GM19372 (cell line): ENCODE measurements at regions not wholly inside any gene's neighbourhood (a gene's known extent, or its start where the extent isn't known, plus 50 kb on each side); places are given as distances from the start of the nearest gene placed in this dataset.

Experiments used
- ATAC-seq: cut with Tn5 transposase; IDR thresholded peaks from one replicate; pipeline ENCODE4 v1.9.1; 2021; ENCODE audit warnings: mild to moderate bottlenecking, low read depth, moderate library complexity; ENCODE audit not compliant: unreplicated experiment

DNA sequence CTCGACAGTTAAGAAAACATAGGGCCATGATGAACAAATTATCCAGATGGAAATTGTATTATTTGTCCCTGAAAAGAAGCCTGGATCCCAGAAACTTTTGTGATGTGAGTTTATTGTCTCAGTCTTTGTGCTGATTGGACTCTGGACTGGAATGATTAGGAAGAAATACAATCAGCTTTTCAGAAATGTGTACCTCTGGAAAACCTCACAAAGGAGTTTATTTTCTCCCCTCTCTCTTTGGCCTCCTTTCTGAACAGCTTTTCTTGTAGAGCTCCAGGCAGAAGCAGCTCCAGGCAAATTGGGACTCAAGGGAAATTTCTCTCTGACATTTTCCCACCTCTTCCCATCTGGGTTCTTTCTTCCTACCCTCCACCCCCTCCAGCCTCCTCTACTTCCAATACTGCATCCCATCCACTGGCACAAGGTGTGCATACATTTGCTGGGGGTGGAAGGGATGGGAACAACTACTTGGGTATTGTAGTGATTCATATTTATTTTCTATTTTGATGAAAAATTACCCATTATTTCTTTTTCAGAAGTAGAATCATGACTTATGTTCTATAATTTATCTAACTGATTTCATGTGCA, 119.7 kb downstream of the CD47 start:
- ATAC-seq, result no peak

DNA sequence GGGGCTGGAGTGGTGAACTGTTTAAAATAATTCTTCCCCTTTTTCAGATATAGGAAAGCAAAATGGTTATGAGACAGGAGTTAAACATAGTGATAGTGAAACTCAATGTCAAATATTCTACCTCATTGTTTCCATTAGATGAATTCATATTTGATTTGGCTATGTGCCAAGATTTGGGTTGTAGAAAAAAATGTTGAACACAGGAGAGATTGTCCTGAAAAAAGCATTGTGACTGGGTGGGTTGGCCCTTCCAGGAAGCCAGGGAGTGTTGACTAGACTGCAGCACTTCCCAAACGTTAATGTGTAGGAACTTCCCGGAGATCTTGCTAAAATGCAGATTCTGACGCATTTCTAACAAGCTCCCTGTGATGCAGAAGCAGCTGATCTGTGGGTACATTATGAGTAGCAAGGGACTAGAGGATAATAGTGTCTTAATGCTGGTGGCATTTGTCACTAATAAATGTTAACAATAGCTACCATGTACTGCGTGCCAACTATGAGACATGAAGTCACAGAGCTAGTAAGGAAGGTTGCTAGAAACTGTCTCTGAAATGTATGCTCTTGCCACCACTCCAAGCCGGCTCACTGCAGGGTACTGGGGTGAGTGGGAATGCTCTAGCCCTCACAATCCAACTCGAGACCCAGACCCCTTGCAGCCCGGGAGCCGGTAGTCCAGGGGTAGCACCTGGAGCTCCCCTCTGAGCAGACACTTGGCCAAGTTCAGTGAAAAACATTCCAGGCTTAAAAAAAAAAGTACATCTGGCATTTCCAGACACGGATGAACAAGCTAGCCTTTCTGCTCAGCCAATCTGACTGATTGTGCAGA, 120.6 kb downstream of the CD47 start:
- no peak for ATAC-seq

DNA sequence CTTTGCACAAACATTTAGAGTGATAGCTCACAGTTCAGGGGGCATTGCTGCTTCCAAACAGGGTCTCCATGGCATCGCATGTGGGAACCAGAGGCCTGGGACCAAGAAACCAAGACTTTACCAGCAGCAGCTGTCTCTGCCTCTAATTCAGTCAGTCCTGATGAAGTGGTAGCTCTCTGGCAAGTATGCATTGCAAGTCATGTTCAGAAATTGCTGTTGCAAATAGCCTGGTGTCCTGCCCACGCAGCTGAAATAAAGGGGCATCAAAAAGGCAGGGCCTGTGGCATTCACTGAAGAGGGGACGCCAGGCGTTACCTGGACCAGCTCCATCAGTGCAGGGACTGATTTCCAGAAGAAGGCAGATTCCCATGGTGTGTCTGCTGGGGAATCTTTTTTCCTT, 121.3 kb downstream of the CD47 start:
- ATAC-seq, result no peak

DNA sequence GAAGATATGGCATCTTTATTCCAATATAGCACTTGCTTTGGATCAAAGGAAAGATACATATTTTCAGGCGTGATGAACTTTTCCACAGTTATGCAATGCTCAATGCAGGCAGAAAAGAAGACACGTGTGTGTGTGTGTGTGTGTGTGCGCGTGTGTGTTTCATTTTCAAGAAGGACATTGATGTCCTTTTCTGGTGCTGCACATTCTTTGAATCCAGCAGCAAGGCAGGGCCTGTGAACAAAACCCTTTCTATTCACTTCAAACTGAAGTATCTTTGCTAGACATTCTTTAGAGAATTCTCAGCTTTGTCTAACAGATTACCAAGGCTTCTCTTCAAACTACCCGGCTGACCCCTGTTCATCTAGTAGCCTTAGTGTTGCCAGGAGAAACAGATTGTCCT, 124.6 kb downstream of the CD47 start:
- no peak for ATAC-seq

DNA sequence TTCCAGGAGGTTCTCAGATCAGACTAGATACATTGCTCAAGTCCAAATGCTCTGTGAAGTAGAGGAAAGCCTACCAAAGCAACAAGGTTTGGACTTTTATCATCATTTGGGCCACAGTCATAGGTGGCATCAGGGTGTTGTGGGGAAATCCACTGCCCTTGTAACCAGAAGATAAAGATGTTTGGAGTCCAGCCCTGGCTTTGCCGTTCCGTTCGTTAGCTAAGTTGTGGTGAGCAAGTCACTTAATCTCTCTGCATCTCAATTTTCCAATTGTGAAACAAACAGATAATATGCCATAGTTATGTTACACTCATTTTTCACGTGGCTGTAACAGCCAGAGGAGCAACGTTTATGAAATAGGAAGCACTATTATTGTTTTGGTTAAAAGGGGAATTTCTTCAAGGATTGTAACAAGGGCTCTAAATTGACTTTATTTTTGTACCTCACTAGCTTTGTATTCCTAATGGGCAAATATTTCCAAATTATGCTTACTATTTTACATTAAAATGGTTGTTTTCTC, 125.6 kb downstream of the CD47 start:
- ATAC-seq, result no peak

DNA sequence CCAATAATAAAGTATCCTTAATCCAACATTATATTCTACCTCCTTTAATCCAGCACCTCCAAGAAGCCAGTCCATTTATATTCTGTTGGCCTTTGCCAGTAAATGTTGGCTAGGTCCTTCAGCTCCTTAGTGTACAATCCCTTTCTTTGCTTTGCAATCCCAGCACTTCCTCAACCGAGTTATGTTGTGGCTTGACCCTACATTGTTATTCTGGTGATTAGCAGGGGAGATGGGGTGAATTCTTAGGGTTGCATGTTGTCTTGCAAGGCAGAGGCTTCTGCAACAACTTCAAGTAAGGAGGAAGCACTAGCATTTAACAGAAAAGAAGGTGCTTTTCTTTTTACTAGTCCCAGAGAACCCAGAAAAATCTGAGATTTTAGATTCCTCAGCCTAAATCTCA, 127.2 kb downstream of the CD47 start:
- ATAC-seq, result no peak

DNA sequence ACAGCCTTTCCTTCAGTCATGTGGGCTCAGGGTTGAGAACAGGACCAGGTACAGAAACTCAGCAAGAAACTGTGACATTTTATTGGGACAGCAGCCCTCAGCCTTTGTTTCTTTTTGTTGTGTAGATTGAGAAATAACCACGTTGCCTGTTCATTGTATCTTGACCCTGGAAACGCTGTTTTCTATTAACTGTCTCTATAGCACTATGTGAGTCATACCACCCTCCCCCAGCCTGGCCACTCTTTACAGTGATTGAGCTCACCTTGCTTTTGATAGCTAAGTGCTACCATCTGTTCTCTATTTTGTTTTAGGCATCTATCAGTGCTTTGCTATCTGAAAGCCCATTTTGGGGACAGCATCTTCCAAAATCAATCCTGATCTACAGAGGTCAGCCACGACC, 127.9 kb downstream of the CD47 start:
- no peak for ATAC-seq

DNA sequence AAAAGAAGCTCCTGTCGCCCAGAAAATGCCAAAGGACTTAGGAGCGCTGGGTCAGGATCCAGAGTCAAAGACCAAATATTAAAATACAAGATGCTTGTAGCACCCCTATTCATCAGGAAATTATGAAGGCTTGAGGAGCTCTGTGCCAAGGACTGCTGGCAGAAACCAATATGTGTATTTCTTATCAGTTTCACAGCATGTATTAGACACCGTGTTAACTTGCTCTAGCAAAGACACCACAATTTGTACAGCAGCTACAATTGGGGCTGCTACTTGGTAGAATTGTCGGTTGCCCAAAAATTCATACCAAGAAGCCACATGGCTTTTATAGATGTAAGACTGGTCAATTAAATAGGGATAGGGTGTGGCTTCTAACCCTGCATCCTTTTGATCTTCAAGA, 128.8 kb downstream of the CD47 start:
- ATAC-seq, result no peak

DNA sequence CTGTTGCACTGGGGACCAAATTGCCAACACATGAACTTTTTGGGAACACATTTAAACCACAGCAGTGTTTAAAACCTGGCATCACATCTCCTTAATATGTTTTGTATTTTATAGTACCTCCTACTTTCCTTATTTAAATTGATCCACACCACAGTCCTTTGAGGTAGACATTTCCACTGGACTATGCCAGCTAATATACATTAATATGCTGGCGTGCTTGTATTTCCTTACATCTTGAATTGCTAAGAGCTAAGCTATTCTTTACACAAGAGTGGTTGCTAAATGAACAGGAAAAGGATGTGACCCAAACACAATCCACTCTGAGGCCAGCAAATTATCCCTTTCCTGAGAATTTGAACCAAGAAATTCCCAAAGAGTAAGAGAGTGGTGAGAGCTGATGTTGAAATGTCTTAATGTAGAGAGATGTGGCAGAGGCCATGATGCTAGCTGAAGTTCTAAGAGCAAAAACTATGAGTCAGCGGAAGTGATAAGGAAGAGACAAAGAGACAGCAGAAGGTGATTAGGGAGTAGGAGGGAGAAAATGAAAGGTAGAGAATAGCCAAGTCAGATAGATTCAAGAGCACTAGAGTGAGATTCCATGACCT, 131.2 kb downstream of the CD47 start:
- no peak for ATAC-seq

DNA sequence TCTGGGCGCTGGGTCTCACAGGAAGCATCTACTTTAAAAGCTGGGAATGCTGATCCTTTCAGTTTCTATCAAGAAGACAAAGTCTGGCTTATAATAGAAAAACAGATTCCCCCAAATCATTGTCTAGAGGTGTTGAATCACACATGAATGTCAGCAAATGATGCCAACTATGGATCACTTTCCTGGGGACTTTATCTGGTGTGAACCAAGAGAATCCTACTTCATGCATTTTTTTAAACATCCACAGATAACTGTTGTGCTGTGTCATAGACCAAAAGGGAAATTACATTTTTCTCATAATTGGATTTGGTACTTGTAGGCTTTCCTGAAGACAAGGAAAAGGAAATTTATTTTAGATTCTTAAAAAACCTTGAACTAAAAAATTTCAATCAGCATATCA, 132.7 kb downstream of the CD47 start:
- no peak for ATAC-seq

DNA sequence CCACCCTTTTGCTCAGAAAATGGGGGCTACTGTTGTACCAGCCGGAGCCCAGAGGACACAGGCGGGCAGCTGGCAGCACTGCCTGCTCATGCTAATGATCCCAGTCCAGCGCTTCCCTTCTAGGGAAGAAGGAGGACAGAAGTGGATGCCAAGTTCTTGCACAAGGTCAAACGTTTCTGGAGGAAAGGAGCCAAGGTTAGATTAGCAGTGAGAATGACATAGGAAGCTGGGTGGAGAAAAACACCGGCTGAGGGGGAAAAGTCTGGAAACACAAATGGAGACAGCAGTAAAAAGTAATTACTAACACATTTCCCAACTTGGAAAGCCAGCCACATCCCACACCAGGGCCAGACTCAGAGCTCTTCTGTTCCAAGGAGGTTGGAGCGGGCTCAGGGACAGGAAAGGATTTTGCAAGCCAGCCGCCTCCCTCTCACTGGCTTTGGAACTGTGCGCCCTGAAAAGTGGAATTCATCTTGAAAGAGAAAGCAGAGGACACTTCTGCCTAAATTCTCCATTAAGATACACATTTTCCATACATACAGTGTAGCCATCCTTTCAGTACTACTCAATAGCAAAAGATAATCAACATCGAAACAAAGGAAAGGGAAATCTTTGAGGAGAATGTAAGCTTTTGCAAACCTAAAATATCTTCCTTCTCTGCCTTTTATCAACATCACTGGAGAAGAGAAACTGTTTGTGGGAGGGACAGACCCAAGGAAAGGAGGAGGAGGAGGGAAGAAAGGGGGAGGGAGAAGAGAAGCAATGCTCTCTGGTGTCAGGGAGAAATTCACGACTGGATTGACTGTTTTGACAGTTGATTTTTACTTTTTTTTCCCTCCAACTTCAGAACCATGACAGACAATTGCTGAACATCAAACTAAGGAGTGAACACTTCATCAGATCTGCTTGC, 133.6 kb downstream of the CD47 start:
- no peak for ATAC-seq

DNA sequence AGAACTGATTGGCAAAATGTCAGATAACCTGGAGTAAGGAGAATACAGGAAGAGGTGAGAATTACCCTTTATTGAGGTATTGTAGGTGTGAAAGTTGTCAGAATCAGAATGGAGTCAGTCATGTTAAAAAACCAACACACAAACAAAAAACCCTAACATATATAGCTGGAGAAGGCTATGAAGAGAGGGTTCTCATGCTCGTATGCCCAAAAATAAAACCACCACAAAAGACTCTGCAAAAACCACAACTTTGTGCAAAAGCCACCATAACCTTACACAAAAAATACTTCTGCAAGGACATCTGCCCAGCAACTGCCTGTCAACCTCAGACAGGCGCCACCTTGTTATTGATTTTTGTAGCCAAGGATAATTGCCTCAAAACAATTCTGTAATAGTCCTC, 136.0 kb downstream of the CD47 start:
- no peak for ATAC-seq

DNA sequence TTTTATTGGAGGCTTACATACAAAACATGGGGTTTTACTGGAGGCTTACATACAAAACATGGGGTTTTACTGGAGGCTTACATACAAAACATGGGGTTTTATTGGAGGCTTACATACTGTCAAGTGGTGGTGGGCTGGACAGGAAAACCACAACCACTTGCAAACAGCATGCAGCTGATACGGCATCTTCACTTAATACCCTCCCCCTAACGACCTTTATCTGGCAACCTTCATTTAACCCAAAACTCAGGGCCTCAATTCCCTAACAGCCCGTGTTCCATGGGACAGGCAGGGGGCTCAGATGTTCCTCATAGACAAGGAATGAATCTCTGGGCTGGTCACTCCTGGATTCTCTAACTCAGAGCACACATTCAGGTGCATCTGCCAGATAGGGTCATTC, 137.1 kb downstream of the CD47 start:
- no peak for ATAC-seq

DNA sequence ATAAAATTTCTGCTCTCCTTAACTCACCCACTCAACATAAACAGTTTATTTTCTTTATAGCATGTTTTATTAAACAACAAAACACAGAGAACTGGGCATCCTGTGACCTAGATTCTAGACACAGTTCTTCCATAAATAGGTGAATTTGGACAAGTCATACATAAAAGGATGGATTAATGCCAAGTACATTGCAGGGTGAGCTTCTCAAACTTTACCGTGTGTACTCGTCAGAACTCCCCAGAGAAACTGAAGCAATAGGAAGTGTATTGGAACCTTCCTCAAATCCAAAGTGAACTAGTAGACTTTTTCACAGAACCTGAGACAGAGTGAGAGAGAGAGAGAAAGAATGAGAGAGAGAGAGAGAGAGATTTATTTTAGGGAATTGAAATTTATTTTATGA, 139.7 kb downstream of the CD47 start:
- ATAC-seq, result no peak

DNA sequence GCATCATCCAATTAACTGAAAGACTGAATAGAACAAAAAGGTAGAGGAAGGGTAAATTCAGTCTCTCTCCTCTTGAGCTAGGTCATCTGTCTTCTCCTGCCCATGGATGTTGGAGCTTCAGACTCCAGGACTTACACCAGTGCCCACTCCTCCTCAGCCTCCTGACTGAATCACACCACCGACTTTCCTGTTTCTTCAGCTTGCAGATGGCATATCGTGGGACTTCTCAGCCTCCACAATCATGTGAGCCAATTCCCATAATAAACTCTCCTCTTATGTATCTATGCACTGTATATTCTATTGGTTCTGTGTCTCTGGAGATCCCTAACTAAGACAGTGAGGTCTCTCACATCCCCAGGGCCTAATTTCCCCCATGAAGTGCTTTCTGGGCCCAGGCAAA, 140.4 kb downstream of the CD47 start:
- ATAC-seq, result no peak

DNA sequence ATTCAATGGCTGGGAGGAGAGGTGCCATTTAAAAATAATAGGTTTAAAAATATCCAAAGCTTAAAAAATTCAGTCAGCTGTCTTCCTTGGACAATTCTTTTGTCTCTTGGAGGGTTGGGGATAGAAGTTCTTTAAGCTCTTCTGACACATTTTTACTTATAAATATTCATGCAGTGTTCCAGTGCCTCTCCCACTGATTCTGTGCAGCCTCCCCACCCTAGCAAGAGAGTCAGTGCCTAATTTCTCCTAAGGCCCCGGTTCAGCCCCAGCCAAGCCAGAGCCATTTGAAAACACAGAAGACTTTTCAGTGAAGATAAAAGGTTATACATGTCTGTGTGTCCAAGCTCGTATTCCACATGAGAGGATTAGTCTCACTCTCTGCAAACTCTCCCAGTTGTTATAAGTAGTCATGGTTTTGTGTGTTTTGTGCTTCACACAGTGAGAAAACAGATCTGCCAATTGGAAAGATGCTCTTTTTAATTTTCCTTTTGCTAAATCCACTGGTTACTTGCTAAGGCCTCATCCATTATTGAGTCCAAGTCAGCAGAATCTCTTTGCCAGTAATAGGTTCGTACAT, 141.3 kb downstream of the CD47 start:
- ATAC-seq, result no peak

DNA sequence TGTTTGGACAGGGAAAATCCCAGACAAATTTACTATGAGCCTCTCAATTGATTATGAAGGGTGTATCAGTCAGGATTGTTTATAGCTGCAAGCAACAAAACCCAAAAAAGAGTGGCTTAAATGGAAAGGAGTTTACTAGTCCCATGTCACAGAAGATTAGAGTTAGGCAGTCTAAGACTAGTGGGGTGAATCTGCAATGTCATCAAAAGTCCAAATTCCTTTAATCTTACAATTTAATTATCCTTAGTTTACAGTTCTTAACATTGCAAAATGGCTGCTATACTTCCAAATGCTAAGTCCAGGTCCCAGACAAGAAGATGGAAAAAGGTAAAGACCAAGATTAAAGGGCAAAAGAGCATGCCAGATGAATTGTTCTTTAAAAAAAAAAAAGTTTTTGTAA, 143.6 kb downstream of the CD47 start:
- ATAC-seq, result no peak

DNA sequence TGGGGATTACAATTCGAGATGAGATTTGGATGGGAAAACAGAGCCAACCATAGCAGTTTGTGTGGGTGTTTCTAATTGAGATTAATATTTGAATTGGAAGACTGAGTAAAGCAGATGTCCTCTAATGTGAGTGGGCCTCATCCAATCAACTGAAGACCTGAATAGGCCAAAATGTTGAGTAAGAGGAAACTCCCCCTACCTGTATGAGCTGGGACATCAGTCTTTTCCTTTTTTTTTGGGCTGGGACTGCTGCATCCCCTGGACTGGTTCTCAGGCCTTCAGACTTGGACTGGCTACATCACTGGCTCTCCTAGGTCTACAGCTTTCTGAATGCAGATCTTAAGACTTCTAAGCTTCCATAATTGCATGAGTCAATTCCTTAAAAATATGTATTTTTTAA, 144.1 kb downstream of the CD47 start:
- ATAC-seq, result no peak

DNA sequence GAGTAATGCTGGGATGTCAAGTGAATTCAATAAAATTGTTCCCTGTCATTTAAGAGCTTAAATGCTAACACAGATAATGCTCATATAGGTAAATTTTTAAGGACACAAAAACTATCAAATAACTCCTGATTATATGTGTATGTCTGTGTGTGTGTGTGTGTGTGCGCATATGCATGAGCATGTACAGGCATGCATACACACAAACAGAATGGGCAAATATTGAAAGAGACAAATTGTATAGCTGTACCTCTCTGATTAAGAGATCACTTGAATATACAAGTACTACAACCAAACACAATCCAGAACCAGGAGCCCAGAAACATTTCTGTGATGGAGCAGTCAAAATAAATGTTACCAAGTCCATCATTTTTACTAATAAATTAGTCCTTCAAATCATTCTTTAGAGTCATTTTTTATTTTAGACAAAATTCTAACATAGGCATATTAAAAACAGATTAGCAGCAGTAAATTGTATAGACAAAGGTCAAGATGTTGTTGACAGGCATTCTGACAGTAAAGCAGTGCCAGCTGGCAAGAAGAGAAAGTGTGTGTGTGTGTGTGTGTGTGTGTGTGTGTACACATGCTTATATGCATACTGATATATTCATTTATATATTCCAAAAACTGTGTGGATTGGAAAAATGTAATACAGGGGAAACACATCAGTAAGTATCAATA, 145.3 kb downstream of the CD47 start:
- no peak for ATAC-seq
